ENCODE measurements at regions not wholly inside any gene's neighbourhood (a gene's known extent, or its start where the extent isn't known, plus 50 kb on each side); places are given as distances from the start of the nearest gene placed in this dataset.
"Not testable (repeated sequence)": the region's sequence is repeated elsewhere in the genome, so short reads cannot be mapped to it uniquely, and the experiment has no call there.

GRCh38 chr11:97894978-97895377 is 1125.8 kb upstream of the CNTN5 start:
- Mint-ChIP-seq H3K4me3 (no peak overlapping the region), H3K27ac (no peak overlapping the region), H3K4me1 (no peaks in the 10 kb centered on the region), H3K9me3 (peaks cover 9% of the 10 kb centered on the region), H3K36me3 (ENCODE audit: low read depth) (no peaks in the 10 kb centered on the region), H3K27me3 (no peaks in the 10 kb centered on the region)
- CTCF ChIA-PET: no interaction called here
- no peak for DNase-seq
- POLR2A ChIA-PET: no interaction called here

GRCh38 chr11:97895572-97895971 is 1125.2 kb upstream of the CNTN5 start:
- no peak for DNase-seq
- Mint-ChIP-seq H3K4me3 (no peak overlapping the region), H3K27me3 (no peaks in the 10 kb centered on the region), H3K4me1 (no peaks in the 10 kb centered on the region), H3K9me3 (peaks cover 9% of the 10 kb centered on the region), H3K27ac (no peak overlapping the region), H3K36me3 (ENCODE audit: low read depth) (no peaks in the 10 kb centered on the region)
- ChIA-PET POLR2A (no interaction called here), CTCF (no interaction called here)

GRCh38 chr11:97902828-97903227 is 1117.9 kb upstream of the CNTN5 start:
- POLR2A ChIA-PET: no interaction called here
- peaks cover 5% of the 10 kb centered on the region for H3K9me3 Mint-ChIP-seq

GRCh38 chr11:97905101-97905500 is 1115.6 kb upstream of the CNTN5 start:
- ChIA-PET CTCF (no interaction called here), POLR2A (no interaction called here)
- Mint-ChIP-seq H3K9me3 (peaks cover 11% of the 10 kb centered on the region), H3K27ac (no peak overlapping the region), H3K4me1 (no peaks in the 10 kb centered on the region), H3K36me3 (ENCODE audit: low read depth) (no peaks in the 10 kb centered on the region), H3K4me3 (no peak overlapping the region), H3K27me3 (no peaks in the 10 kb centered on the region)
- DNase-seq: no peak

More at GRCh38 chr11:97902828-97903227, 1117.9 kb upstream of the CNTN5 start:
- no peaks in the 10 kb centered on the region for H3K36me3 Mint-ChIP-seq (ENCODE audit: low read depth)
- no peak overlapping the region for H3K4me3 Mint-ChIP-seq
- CTCF ChIA-PET: no interaction called here
- H3K27me3 Mint-ChIP-seq: no peaks in the 10 kb centered on the region
- no peak for DNase-seq
- H3K27ac Mint-ChIP-seq: no peak overlapping the region
- no peaks in the 10 kb centered on the region for H3K4me1 Mint-ChIP-seq

- H3K27ac Mint-ChIP-seq: no peak overlapping the region
- POLR2A ChIA-PET: no interaction called here
- no peak for DNase-seq
- H3K4me1 Mint-ChIP-seq: no peaks in the 10 kb centered on the region
- H3K4me3 Mint-ChIP-seq: no peak overlapping the region
- peaks cover 11% of the 10 kb centered on the region for H3K9me3 Mint-ChIP-seq
- CTCF ChIA-PET: no interaction called here
- H3K36me3 Mint-ChIP-seq (ENCODE audit: low read depth): no peaks in the 10 kb centered on the region
- H3K27me3 Mint-ChIP-seq: no peaks in the 10 kb centered on the region
Measured at GRCh38 chr11:97905671-97906070, 1115.1 kb upstream of the CNTN5 start.

GRCh38 chr11:97908354-97908753 is 1112.4 kb upstream of the CNTN5 start:
- H3K27ac Mint-ChIP-seq: no peak overlapping the region
- no peaks in the 10 kb centered on the region for H3K27me3 Mint-ChIP-seq
- POLR2A ChIA-PET: no interaction called here
- H3K9me3 Mint-ChIP-seq: peaks cover 9% of the 10 kb centered on the region
- no peak overlapping the region for H3K4me3 Mint-ChIP-seq
- no peak for DNase-seq
- CTCF ChIA-PET: no interaction called here
- no peaks in the 10 kb centered on the region for H3K36me3 Mint-ChIP-seq (ENCODE audit: low read depth)
- no peaks in the 10 kb centered on the region for H3K4me1 Mint-ChIP-seq

- Mint-ChIP-seq H3K4me1 (no peaks in the 10 kb centered on the region), H3K36me3 (ENCODE audit: low read depth) (no peaks in the 10 kb centered on the region), H3K4me3 (no peak overlapping the region), H3K9me3 (peaks cover 9% of the 10 kb centered on the region), H3K27me3 (no peaks in the 10 kb centered on the region), H3K27ac (no peak overlapping the region)
- CTCF ChIA-PET: no interaction called here
- DNase-seq: no peak
- POLR2A ChIA-PET: no interaction called here
Measured at GRCh38 chr11:97909614-97910399, 1110.9 kb upstream of the CNTN5 start.

- DNase-seq: no peak
- no peak overlapping the region for H3K4me3 Mint-ChIP-seq
- POLR2A ChIA-PET: no interaction called here
- no peaks in the 10 kb centered on the region for H3K36me3 Mint-ChIP-seq (ENCODE audit: low read depth)
- H3K27ac Mint-ChIP-seq: no peak overlapping the region
- H3K27me3 Mint-ChIP-seq: no peaks in the 10 kb centered on the region
- H3K4me1 Mint-ChIP-seq: no peaks in the 10 kb centered on the region
- H3K9me3 Mint-ChIP-seq: peaks cover 11% of the 10 kb centered on the region
- CTCF ChIA-PET: no interaction called here
Measured at GRCh38 chr11:97912629-97913028, 1108.1 kb upstream of the CNTN5 start.

- CTCF ChIA-PET; POLR2A ChIA-PET; H3K9me3 Mint-ChIP-seq; DNase-seq; H3K27ac Mint-ChIP-seq; H3K27me3 Mint-ChIP-seq; H3K36me3 Mint-ChIP-seq (ENCODE audit: low read depth); H3K4me3 Mint-ChIP-seq; H3K4me1 Mint-ChIP-seq: not testable (repeated sequence)
Measured at GRCh38 chr11:97922933-97923332, 1097.8 kb upstream of the CNTN5 start.

GRCh38 chr11:97934572-97935208 is 1086.1 kb upstream of the CNTN5 start:
- no peak for DNase-seq
- Mint-ChIP-seq H3K27ac (no peak overlapping the region), H3K4me3 (no peak overlapping the region), H3K36me3 (ENCODE audit: low read depth) (no peaks in the 10 kb centered on the region), H3K9me3 (no peaks in the 10 kb centered on the region), H3K4me1 (no peaks in the 10 kb centered on the region), H3K27me3 (no peaks in the 10 kb centered on the region)
- CTCF ChIA-PET: no interaction called here
- POLR2A ChIA-PET: no interaction called here

- no peaks in the 10 kb centered on the region for H3K27me3 Mint-ChIP-seq
- no peaks in the 10 kb centered on the region for H3K9me3 Mint-ChIP-seq
- H3K4me3 Mint-ChIP-seq: no peak overlapping the region
- DNase-seq: no peak
- ChIA-PET POLR2A (no interaction called here), CTCF (no interaction called here)
- H3K4me1 Mint-ChIP-seq: no peaks in the 10 kb centered on the region
- H3K27ac Mint-ChIP-seq: no peak overlapping the region
- no peaks in the 10 kb centered on the region for H3K36me3 Mint-ChIP-seq (ENCODE audit: low read depth)
Measured at GRCh38 chr11:97937501-97937900, 1083.2 kb upstream of the CNTN5 start.

- Mint-ChIP-seq H3K27me3 (no peaks in the 10 kb centered on the region), H3K4me3 (no peak overlapping the region), H3K4me1 (no peaks in the 10 kb centered on the region), H3K27ac (no peak overlapping the region), H3K36me3 (ENCODE audit: low read depth) (no peaks in the 10 kb centered on the region), H3K9me3 (no peaks in the 10 kb centered on the region)
- ChIA-PET CTCF (no interaction called here), POLR2A (no interaction called here)
- no peak for DNase-seq
Measured at GRCh38 chr11:97938789-97939188, 1082.0 kb upstream of the CNTN5 start.

GRCh38 chr11:97943493-97943892 is 1077.3 kb upstream of the CNTN5 start:
- ChIA-PET POLR2A (no interaction called here), CTCF (no interaction called here)
- no peaks in the 10 kb centered on the region for H3K4me1 Mint-ChIP-seq
- DNase-seq: no peak
- no peaks in the 10 kb centered on the region for H3K27me3 Mint-ChIP-seq
- no peaks in the 10 kb centered on the region for H3K36me3 Mint-ChIP-seq (ENCODE audit: low read depth)
- no peak overlapping the region for H3K4me3 Mint-ChIP-seq
- H3K9me3 Mint-ChIP-seq: no peaks in the 10 kb centered on the region
- H3K27ac Mint-ChIP-seq: no peak overlapping the region

- DNase-seq: no peak
- ChIA-PET CTCF (no interaction called here), POLR2A (no interaction called here)
- H3K9me3 Mint-ChIP-seq: peaks cover 2% of the 10 kb centered on the region
- no peak overlapping the region for H3K27ac Mint-ChIP-seq
- no peaks in the 10 kb centered on the region for H3K4me1 Mint-ChIP-seq
- H3K4me3 Mint-ChIP-seq: no peak overlapping the region
- no peaks in the 10 kb centered on the region for H3K27me3 Mint-ChIP-seq
- H3K36me3 Mint-ChIP-seq (ENCODE audit: low read depth): no peaks in the 10 kb centered on the region
Measured at GRCh38 chr11:97948793-97949192, 1072.0 kb upstream of the CNTN5 start.

All from activated CD4-positive, alpha-beta T cell treated with anti-CD3 and anti-CD28 coated beads, Interleukin-2, amount 10 ng/mL, durations not matched to agents 7 days and 5 days (primary cell).